ENCODE measurements at regions not wholly inside any gene's neighbourhood (a gene's known extent, or its start where the extent isn't known, plus 50 kb on each side); places are given as distances from the start of the nearest gene placed in this dataset.
"Not testable (repeated sequence)": the region's sequence is repeated elsewhere in the genome, so short reads cannot be mapped to it uniquely, and the experiment has no call there.

- no peak for DNase-seq
These were observed 281.0 kb downstream of the CETN3 start for GRCh38 chr5:90128551-90128950.

- no peak for DNase-seq
These were observed 290.0 kb downstream of the CETN3 start for GRCh38 chr5:90119531-90119971.

GRCh38 chr5:90117005-90117404 lies 292.6 kb downstream of the CETN3 start:
- no peak for DNase-seq

GRCh38 chr5:90113108-90113507 lies 296.4 kb downstream of the CETN3 start:
- no peak for DNase-seq

- DNase-seq = no peak
These were observed 297.4 kb downstream of the CETN3 start for GRCh38 chr5:90112033-90112692.

GRCh38 chr5:90111364-90112032 lies 298.1 kb downstream of the CETN3 start:
- DNase-seq = no peak

- no peak for DNase-seq
These were observed 300.3 kb downstream of the CETN3 start for GRCh38 chr5:90109285-90109684.

- DNase-seq = no peak
These were observed 310.5 kb downstream of the CETN3 start for GRCh38 chr5:90099099-90099498.

- no peak for DNase-seq
These were observed 312.5 kb downstream of the CETN3 start for GRCh38 chr5:90097082-90097477.

- no peak for DNase-seq
These were observed 313.0 kb downstream of the CETN3 start for GRCh38 chr5:90096415-90097081.

- DNase-seq = no peak
These were observed 314.1 kb downstream of the CETN3 start for GRCh38 chr5:90095292-90096060.

- no peak for DNase-seq
These were observed 315.6 kb downstream of the CETN3 start for GRCh38 chr5:90093751-90094485.

GRCh38 chr5:90092734-90093133 lies 316.8 kb downstream of the CETN3 start:
- DNase-seq = no peak

GRCh38 chr5:90084342-90084741 lies 325.2 kb downstream of the CETN3 start:
- DNase-seq = no peak

GRCh38 chr5:90073026-90073570 lies 336.5 kb downstream of the CETN3 start:
- DNase-seq = not testable (repeated sequence)

GRCh38 chr5:90071656-90072055 lies 337.9 kb downstream of the CETN3 start:
- DNase-seq = no peak

GRCh38 chr5:90071066-90071465 lies 338.5 kb downstream of the CETN3 start:
- DNase-seq = no peak

GRCh38 chr5:90066920-90067319 lies 342.6 kb downstream of the CETN3 start:
- no peak for DNase-seq

GRCh38 chr5:90056911-90057705 lies 352.4 kb downstream of the CETN3 start:
- DNase-seq = no peak

- no peak for DNase-seq
These were observed 353.7 kb downstream of the CETN3 start for GRCh38 chr5:90055831-90056328.

GRCh38 chr5:90054612-90055011 lies 354.9 kb downstream of the CETN3 start:
- DNase-seq = no peak

Data from DMS 273 treated with DMSO at 0.1 percent for 48 hours (cell line).